ENCODE measurements at regions not wholly inside any gene's neighbourhood (a gene's known extent, or its start where the extent isn't known, plus 50 kb on each side); places are given as distances from the start of the nearest gene placed in this dataset.

GRCh38 chrX:40474205-40474626, 106.6 kb upstream of the ATP6AP2 start:
- WGBS (ENCODE audit: low lambda C conversion rate), result no CpG with 5 or more reads among the region's 14 CpGs
- Histone ChIP-seq H3K4me1 (ENCODE audit: control insufficient read depth in 1 of 2, insufficient read depth in 2 of 2, low read depth in 1 of 2, low read length in 1 of 2) (peaks cover 0 to 27% of the 10 kb centered on the region in 2 experiments; a peak in 1 of 4 replicates), H3K9me2 (no peaks in the 10 kb centered on the region), H3K9ac (no peak overlapping the region), H3K4me2 (no peak overlapping the region), H3K4me3 (ENCODE audit: low read depth in 2 of 2, low read length in 1 of 2) (no peak overlapping the region), H3K27ac (ENCODE audit: low read depth in 2 of 2, low read length in 1 of 2) (peak overlapping the region in 1 of 2 experiments; percentile 71; a peak in 2 of 4 replicates), H3K79me2 (ENCODE audit: insufficient read depth) (no peaks in the 10 kb centered on the region), H3K36me3 (replicated peaks in 1 of 2; ENCODE audit: control insufficient read depth in 1 of 2, insufficient read depth in 2 of 2, low read length in 1 of 2) (no peaks in the 10 kb centered on the region), H2AFZ (ENCODE audit: low read depth) (no peak overlapping the region; the same call in 1 of the 2 replicates), H3K9me3 (no peaks in the 10 kb centered on the region), H4K20me1 (ENCODE audit: insufficient read depth) (no peaks in the 10 kb centered on the region), H3F3A (replicated peaks; ENCODE audit: insufficient read depth) (no peaks in the 10 kb centered on the region), H3K27me3 (ENCODE audit: insufficient read depth) (peaks cover 22% of the 10 kb centered on the region)
- ChIA-PET CTCF (no interaction called here), POLR2A (no interaction called here)
- TF ChIP-seq EP300 (IDR thresholded peaks at IDR 0.05; ENCODE audit: borderline replicate concordance in 1 of 2, low read depth in 1 of 2, low read length in 1 of 2) (peak in 1 of 2 experiments; percentile 33; a peak in 1 of 4 replicates), YY1 (IDR thresholded peaks at IDR 0.05; ENCODE audit: low read depth) (no peak), GATA2 (CRISPR knock-in tag; IDR thresholded peaks at IDR 0.05) (0 out of 2 replicates have a peak, but pooled peaks have one; percentile 11), TCF12 (IDR thresholded peaks at IDR 0.05) (peak; percentile 11; the same call in 1 of the 2 replicates), SMC3 (IDR thresholded peaks at IDR 0.05; ENCODE audit: low read depth, low read length) (no peak; the same call in 1 of the 2 replicates), MXI1 (IDR thresholded peaks at IDR 0.05; ENCODE audit: low read depth, low read length) (peak; percentile 61; the same call in 1 of the 2 replicates)
- TF ChIP-seq, protein P1, sequence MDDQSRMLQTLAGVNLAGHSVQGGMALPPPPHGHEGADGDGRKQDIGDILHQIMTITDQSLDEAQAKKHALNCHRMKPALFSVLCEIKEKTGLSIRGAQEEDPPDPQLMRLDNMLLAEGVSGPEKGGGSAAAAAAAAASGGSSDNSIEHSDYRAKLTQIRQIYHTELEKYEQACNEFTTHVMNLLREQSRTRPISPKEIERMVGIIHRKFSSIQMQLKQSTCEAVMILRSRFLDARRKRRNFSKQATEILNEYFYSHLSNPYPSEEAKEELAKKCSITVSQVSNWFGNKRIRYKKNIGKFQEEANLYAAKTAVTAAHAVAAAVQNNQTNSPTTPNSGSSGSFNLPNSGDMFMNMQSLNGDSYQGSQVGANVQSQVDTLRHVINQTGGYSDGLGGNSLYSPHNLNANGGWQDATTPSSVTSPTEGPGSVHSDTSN (IDR thresholded peaks at IDR 0.05), result peak; percentile 59
- peak; percentile 66 for DNase-seq

DNA sequence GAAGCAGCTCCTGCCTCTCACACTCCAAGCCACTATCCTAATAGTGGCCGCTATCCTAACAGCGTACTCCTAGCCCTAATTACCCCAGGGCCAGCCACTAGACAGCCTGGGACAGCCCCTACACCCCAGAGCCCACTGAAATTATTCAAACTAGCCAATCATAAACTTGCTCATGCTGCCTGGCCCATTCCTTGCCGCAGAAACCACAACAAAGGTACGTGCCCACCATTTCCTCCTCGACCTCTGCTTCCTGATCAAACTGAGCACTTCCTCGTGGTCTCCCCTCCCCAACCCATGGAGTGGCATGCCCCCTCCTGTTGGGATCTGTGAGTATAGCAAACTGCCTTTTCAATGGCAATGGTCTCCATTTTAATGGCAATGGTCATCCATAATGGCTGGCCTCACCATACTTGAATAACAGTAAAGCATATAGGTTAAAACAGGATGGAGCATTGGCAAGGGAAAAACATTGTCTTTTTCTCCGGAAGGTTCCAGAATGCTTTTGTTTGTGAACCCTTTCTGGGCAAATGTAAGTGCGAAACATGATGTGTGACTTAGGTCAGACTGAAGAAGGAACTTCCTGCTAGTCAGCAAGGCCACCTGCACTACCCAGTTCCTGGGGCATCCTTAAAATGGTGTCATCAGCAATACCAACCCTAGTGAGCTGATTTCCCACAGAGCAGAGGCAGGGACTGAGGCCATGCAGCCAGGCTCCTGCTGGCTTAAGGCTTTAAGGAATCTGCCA, 107.1 kb upstream of the ATP6AP2 start:
- Histone ChIP-seq H3K4me1 (ENCODE audit: control insufficient read depth in 1 of 2, insufficient read depth in 2 of 2, low read depth in 1 of 2, low read length in 1 of 2) (peaks cover 0 to 27% of the 10 kb centered on the region in 2 experiments; a peak in 2 of 4 replicates), H3K27ac (ENCODE audit: low read depth in 2 of 2, low read length in 1 of 2) (peak overlapping the region in 1 of 2 experiments; percentile 71; a peak in 2 of 4 replicates), H3K4me2 (no peak overlapping the region), H3K4me3 (ENCODE audit: low read depth in 2 of 2, low read length in 1 of 2) (no peak overlapping the region), H3K36me3 (replicated peaks in 1 of 2; ENCODE audit: control insufficient read depth in 1 of 2, insufficient read depth in 2 of 2, low read length in 1 of 2) (no peaks in the 10 kb centered on the region), H3F3A (replicated peaks; ENCODE audit: insufficient read depth) (no peaks in the 10 kb centered on the region), H3K79me2 (ENCODE audit: insufficient read depth) (no peaks in the 10 kb centered on the region), H3K9me2 (no peaks in the 10 kb centered on the region), H3K27me3 (ENCODE audit: insufficient read depth) (peaks cover 22% of the 10 kb centered on the region), H4K20me1 (ENCODE audit: insufficient read depth) (no peaks in the 10 kb centered on the region), H3K9ac (no peak overlapping the region), H3K9me3 (no peaks in the 10 kb centered on the region), H2AFZ (ENCODE audit: low read depth) (no peak overlapping the region; the same call in 1 of the 2 replicates)
- ChIA-PET CTCF (interaction anchor here (0.9 kb wide), 1 partner anchor 71 kb away, joined by 3 read pairs; no protein-coding TSS in a partner anchor), POLR2A (no interaction called here)
- TF ChIP-seq RCOR1 (IDR thresholded peaks at IDR 0.05; ENCODE audit: low read length) (no peak), CHD2 (IDR thresholded peaks at IDR 0.05; ENCODE audit: low read length, partially characterized antibody) (no peak), MXI1 (IDR thresholded peaks at IDR 0.05; ENCODE audit: low read depth, low read length) (no peak)
- DNase-seq, result no peak
- WGBS (ENCODE audit: low lambda C conversion rate), result 61% methylated on average over 7 of the region's 8 CpGs

Data from SK-N-SH (cell line).